ENCODE measurements at regions not wholly inside any gene's neighbourhood (a gene's known extent, or its start where the extent isn't known, plus 50 kb on each side); places are given as distances from the start of the nearest gene placed in this dataset.

- DNase-seq, result no peak
Measured at GRCh38 chr20:39243962-39244361, 281.8 kb downstream of the DHX35 start.

DNA sequence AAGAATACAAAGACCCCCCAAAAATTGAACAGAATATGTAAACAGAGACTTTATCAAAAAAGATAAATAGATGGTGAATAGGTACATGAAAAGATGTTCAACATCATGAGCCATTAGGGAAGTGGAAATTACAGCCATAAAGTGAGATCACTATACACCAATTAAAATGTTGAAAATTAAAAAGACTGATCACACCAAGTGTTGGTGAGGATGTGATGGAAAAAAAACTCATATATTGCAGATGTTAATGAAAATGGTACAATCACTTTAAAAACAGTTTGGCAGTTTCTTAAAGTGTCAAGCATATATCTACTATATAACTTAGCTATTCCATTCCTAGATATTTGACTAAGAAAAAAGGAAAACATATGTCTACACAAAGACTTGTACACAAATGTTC lies 280.5 kb downstream of the DHX35 start:
- no peak for DNase-seq

GRCh38 chr20:39234520-39235095 lies 272.5 kb downstream of the DHX35 start:
- DNase-seq, result no peak

GRCh38 chr20:39233755-39234154 lies 271.6 kb downstream of the DHX35 start:
- DNase-seq, result no peak

- DNase-seq, result no peak
Measured at GRCh38 chr20:39227416-39227815, 265.3 kb downstream of the DHX35 start.

DNA sequence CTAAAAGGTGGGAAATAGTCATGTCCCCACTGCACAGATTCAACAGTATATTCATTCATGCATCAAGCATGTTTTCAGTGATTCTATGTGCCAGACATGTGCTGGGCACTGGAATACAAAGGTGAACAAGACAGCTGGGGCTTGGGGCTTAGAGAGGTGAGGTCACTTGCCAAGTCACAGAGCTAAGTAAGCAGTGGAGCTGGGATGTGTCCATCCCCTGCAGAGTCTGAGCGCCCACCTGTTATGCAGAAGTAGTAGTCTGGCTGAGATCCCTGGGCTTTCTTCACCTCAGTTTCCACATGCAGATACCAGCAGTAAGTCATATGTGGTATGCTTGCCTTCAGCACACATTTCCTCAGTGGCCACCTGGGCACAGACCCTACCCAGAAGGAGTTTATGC lies 263.8 kb downstream of the DHX35 start:
- no peak for DNase-seq

DNA sequence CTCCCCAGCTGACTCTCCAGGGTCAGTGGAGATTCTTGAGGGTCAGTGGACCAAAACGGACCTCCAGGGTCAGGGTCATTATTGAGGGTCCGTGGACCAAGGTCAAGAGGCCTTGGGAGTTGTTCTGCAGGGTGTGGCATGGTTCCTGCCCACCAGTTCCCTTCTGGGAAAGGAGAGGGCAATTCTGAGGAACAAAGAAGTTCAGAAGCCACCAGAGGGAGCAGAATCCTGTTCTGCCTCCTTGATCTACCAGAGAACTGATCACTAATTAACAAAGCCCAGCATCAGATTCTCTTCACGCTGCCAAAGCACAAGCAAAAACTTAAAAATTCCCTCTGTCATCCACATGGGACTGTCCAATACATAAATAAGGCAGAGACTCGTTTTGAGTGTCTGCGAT lies 263.4 kb downstream of the DHX35 start:
- no peak for DNase-seq

- DNase-seq, result peak in 1 of 3 experiments; percentile 42
Measured at GRCh38 chr20:39222101-39222500, 260.0 kb downstream of the DHX35 start.

DNA sequence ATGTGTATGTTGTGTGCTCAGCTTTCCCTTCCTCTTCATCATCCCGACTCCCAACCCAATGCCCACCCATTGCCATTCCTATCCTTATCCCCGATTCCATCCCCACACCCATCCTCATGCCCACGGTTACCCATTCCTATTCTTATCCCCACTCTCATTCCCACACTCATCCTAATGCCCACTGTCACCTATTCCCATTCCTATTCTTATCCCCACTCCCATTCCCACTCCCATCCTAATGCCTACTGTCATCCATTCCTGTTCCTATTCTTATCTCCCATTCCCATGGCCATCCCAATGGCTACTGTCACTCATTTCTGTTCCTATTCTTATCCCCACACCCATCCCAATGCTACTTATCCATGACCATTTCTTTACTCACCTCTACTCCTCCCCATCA lies 254.1 kb downstream of the DHX35 start:
- no peak for DNase-seq

- peak in 1 of 3 experiments; percentile 56 for DNase-seq
Measured at GRCh38 chr20:39214828-39215227, 252.7 kb downstream of the DHX35 start.

- DNase-seq, result peak in 2 of 3 experiments; percentile 28 to 66
Measured at GRCh38 chr20:39213476-39214145, 251.5 kb downstream of the DHX35 start.

DNA sequence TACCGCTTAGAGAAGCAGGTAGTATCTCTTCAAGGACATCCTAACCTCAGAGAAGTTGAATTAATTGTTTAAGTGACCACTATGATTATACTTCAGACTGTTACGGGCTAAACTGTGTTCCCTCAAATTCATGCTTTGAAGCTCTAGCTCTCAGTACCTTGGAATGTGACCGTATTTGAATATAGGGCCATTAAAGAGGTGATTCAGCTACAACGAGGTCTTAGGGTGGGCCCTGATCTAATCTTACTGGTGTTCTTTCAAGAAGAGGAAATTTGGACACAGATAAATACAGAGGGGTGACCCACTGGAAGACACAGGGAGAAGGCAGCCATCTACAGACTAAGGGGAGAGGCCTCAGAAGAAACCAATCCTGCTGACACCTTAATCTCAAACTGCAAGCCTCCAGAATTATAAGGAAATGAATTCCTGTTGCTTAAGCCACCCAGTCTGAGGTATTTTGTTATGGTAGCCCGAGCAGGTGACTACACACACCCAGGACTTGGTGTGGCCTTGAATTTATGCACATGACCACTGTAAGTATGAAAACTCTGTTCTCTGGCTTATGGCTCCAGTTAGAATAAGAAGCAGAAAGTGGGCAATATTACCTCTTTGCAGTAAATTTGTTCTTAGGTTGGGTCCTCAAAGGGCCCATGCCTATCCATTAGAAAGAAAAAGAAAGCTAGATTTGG lies 249.1 kb downstream of the DHX35 start:
- DNase-seq, result no peak

DNA sequence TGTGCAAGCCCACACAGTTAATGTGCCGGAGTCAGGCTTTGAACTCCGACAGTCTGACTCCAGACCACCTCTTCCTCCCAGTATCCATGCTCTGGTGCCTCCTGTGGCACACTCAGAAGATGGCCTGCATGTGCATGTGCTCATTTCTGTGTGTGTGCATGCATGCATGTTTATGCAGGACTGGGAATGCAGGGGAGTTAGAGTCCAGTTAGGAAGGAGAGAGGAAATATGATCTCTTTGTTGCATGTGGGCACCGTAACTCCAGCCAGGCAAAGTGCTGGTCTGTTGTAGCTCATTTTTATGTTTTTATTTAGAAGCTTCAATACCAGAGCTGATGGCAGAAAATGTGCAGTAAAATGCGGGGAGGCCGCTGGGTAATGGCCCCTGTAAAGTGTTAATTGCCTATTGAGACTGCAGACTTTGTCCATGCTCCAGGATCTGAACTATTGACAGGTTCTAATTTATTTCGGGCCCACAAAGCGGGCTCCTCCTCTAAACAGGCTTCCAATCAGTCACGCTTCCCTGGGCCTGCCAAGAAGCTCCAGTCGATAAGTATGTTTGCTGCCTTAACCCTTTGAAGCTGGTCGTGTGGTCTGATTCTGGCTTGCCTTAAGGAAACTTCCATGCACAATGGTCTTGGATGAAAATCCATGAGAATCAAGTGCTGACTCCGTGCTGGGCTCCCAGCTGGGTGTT lies 248.3 kb downstream of the DHX35 start:
- DNase-seq, result no peak

DNA sequence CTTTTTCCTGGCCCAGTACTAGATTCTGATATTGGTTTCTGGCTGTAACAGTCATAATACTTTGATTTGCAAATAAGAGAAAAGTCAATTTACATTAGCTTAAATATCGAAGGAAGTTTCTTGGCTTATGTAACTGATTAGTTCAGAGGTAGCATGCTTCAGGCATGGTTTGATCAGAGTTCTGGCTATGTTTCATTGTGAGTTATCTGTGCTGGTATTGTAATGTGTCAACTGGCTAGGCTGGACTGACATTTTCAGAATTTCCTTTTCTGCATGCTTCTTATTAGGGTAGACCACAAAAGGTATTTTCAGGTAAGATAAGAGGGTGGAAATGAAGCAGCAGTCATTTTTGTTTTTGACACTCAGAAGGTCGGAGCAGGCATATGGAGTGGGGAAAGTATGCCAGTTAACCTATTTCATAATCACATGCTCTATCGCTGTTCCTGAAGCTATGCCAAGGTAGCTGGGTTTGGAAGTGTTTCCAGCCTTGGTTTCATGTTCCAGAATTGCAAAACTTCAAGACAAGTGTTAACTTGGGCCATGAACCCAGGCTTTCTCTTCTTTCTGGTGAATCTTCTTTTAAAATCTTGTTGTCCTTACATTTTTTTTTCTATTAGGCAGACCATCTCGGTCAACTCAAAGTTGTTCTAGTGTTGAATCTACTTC lies 244.9 kb downstream of the DHX35 start:
- no peak for DNase-seq

- peak in 2 of 3 experiments; percentile 76 to 91 for DNase-seq
Measured at GRCh38 chr20:39195582-39196021, 233.5 kb downstream of the DHX35 start.

- DNase-seq, result peak in 2 of 3 experiments; percentile 31 to 45
Measured at GRCh38 chr20:39190666-39191570, 228.8 kb downstream of the DHX35 start.

- no peak for DNase-seq
Measured at GRCh38 chr20:39188266-39188765, 226.2 kb downstream of the DHX35 start.

- DNase-seq, result no peak
Measured at GRCh38 chr20:39181490-39181889, 219.3 kb downstream of the DHX35 start.

DNA sequence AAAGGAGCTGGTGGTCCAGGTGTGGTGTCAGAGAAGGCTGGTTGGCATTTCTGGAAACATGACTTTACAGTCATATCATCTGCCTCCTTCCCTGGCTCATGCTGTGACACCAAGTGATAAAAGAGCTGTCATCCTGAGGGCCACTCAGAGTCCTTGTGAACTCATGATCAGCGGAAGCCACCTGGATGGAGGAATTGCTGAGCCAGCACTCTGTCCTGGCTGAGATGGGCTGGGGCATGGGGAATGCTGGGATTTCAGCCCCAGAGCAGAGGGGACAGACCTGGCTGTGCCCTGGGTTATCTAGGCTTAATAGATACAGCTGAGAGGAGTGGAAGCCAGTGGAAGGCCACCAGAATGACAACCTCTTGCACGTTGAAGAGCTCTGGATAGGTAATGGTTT lies 214.3 kb downstream of the DHX35 start:
- DNase-seq, result peak; percentile 27 to 64 (median 46)

DNA sequence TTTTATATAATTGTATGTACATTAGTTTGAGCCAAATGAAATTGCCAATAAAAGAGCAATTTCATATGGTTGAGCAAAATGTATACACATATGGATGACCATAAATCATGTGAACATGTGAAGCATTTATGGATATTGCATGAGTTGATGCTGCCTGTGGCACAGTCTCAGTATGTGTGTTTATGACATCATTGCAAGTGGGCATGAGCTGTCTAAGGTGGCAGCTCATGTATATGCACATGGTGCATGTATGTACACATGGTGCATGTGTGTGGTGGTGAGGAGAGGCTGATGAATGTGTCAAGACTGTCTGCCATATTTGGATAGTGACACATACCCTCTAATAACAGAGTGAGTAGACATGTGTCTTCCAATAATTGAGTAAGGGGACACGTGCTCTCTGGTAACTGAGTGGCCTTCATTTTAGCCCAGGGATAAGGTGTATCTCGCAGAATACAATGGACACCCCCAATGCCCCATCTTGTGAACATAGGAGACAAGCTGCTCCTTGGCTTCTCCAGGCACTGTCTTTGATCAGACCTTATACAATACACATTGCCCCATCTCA lies 208.8 kb downstream of the DHX35 start:
- no peak for DNase-seq

GRCh38 chr20:39165099-39165498 lies 203.0 kb downstream of the DHX35 start:
- no peak for DNase-seq
